Coronary artery (tissue), 2 donors: ENCODE measurements at regions not wholly inside any gene's neighbourhood (a gene's known extent, or its start where the extent isn't known, plus 50 kb on each side); places are given as distances from the start of the nearest gene placed in this dataset.

Source experiments
- DNase-seq: peaks from one replicate; pipeline ENCODE4 v3.0.0-alpha.2; 2017; ENCODE audit warnings: low spot score
- H3K27ac ChIP-seq, 2 donors: fragments of 200-600 bp; sonication (generic); one replicate each; pipeline ENCODE4 v1.5.1; 2016 to 2019
- H3K4me3 ChIP-seq: fragments of 200-600 bp; sonication (generic); 2 replicates; pipeline ENCODE4 v1.5.1; 2016; ENCODE audit warnings: mild to moderate bottlenecking, moderate library complexity
- CTCF ChIP-seq: fragments of 200-600 bp; sonication (generic); IDR thresholded peaks from one replicate; pipeline ENCODE4 v1.5.1; 2019; ENCODE audit warnings: antibody characterized with exemption

- H3K27ac ChIP-seq, result no peak overlapping the region
- DNase-seq, result no peak
- no peak overlapping the region for H3K4me3 ChIP-seq
- TF ChIP-seq CTCF, result no peak
Measured at GRCh38 chr2:184302506-184302905, 295.8 kb upstream of the ZNF804A start.

- no peak for TF ChIP-seq CTCF
- DNase-seq, result no peak
- Histone ChIP-seq H3K4me3 (no peak overlapping the region), H3K27ac (no peak overlapping the region)
Measured at GRCh38 chr2:184304006-184304405, 294.3 kb upstream of the ZNF804A start.

- TF ChIP-seq CTCF, result no peak
- Histone ChIP-seq H3K27ac (no peak overlapping the region), H3K4me3 (no peak overlapping the region)
- DNase-seq, result no peak
Measured at GRCh38 chr2:184305105-184305504, 293.2 kb upstream of the ZNF804A start.

GRCh38 chr2:184308706-184309105, 289.6 kb upstream of the ZNF804A start:
- Histone ChIP-seq H3K27ac (no peak overlapping the region), H3K4me3 (no peak overlapping the region)
- no peak for DNase-seq
- TF ChIP-seq CTCF, result no peak

- DNase-seq, result no peak
- H3K4me3 ChIP-seq, result no peak overlapping the region
- H3K27ac ChIP-seq, result no peak overlapping the region
- TF ChIP-seq CTCF, result no peak
Measured at GRCh38 chr2:184312970-184313369, 285.4 kb upstream of the ZNF804A start.

GRCh38 chr2:184314829-184315228, 283.5 kb upstream of the ZNF804A start:
- H3K27ac ChIP-seq, result no peak overlapping the region
- TF ChIP-seq CTCF, result no peak
- no peak overlapping the region for H3K4me3 ChIP-seq
- DNase-seq, result no peak

- H3K4me3 ChIP-seq, result no peak overlapping the region
- DNase-seq, result no peak
- TF ChIP-seq CTCF, result no peak
- no peak overlapping the region for H3K27ac ChIP-seq
Measured at GRCh38 chr2:184316921-184317320, 281.4 kb upstream of the ZNF804A start.
